HFF-Myc (cell line): ENCODE measurements at regions not wholly inside any gene's neighbourhood (a gene's known extent, or its start where the extent isn't known, plus 50 kb on each side); places are given as distances from the start of the nearest gene placed in this dataset.

Experiments used
- DNase-seq: peaks from one replicate; pipeline ENCODE4 v3.0.0-alpha.2; 2011; ENCODE audit warnings: low read depth; ENCODE audit errors: extremely low read depth
- H3K4me3 ChIP-seq: replicated peaks from 2 replicates; pipeline ENCODE4 v1.5.1; 2011; ENCODE audit warnings: low read depth, mild to moderate bottlenecking, control low read depth, low read length
- CTCF ChIP-seq: IDR thresholded peaks from 2 replicates; pipeline ENCODE4 v1.5.1; 2012; ENCODE audit warnings: mild to moderate bottlenecking, low read depth, low read length, control low read depth; ENCODE audit errors: missing control alignments

DNA sequence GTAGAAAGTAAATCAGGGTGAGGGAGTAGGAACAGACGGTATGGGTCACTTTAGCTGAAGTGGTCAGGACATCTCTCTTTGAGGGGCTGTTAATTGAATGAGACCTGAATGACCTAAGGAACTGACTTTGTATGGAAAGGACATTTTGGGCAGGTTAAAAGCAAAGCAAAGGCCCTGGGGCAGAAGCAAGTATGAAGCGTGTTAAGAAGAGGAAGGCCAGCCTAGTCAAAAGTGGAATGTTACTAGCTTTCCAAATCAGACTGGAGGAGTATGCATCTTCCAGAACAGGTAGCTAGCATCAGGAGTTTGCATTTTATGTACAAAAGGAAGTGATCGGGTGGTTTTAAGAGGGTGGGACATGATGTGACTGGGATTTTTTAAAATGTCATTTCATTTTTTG lies 70.9 kb upstream of the PCGF5 start:
- no peak for TF ChIP-seq CTCF
- no peak for DNase-seq
- no peak overlapping the region for H3K4me3 ChIP-seq

DNA sequence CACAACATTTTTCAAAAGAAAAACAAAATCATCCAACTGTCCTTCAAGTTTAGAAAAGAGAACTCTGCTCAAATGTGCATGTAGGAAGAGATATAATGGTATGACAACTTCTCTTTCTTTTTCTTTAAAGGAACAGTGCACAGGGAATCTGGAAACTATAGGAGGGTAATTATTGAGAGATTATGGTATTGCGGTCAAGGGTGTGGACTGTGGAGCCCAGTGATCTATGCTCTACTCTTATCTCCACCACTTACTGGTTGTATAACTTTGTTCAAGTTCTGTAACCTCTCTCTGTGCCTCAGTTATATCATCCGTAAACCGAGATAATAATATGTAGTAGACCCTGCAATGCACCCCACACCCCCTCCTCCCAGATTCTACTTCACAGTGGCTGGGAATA lies 69.8 kb upstream of the PCGF5 start:
- no peak overlapping the region for H3K4me3 ChIP-seq
- DNase-seq, result no peak
- no peak for TF ChIP-seq CTCF

DNA sequence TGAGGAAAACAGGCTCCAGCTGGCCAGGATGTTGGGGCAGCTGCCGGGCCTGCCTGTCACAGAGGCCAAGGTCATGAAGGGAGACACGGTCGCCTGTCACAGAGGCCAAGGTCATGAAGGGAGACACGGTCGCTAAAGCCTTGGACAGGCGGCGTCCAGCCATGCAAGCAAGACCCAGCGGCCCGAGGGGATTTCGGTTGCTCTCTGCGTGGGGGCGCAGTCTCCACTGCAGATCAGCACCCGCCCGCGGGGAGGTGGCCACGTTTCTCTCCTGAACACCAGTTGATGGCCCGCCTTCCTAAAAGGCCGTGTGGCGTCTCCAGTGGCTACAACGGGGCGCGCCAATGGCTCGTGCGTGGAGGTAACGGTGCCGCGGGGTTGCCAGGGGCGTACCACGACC lies 67.0 kb upstream of the PCGF5 start:
- no peak for DNase-seq
- H3K4me3 ChIP-seq, result no peak overlapping the region
- no peak for TF ChIP-seq CTCF

DNA sequence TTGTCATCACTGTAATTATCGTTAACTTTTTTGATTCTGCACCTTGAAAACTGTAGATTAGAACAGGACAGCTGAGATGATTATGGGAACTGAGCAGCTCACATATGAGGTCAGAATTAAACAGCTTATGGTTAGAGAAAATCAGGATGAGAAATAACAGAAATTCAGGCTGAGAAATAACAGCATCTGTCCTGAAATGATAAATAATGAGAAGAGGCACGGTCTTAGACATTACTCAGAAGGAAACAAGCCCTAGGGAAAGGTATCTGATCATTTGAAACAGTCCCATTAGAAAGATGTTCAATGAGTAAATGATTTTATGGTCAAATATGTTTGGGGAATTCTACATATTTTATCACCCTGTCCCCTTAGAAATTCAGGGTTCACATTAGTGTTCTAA lies 65.6 kb upstream of the PCGF5 start:
- TF ChIP-seq CTCF, result no peak
- no peak overlapping the region for H3K4me3 ChIP-seq
- DNase-seq, result no peak

GRCh38 chr10:91156196-91156595 lies 64.3 kb upstream of the PCGF5 start:
- no peak for DNase-seq
- no peak for TF ChIP-seq CTCF
- H3K4me3 ChIP-seq, result no peak overlapping the region

DNA sequence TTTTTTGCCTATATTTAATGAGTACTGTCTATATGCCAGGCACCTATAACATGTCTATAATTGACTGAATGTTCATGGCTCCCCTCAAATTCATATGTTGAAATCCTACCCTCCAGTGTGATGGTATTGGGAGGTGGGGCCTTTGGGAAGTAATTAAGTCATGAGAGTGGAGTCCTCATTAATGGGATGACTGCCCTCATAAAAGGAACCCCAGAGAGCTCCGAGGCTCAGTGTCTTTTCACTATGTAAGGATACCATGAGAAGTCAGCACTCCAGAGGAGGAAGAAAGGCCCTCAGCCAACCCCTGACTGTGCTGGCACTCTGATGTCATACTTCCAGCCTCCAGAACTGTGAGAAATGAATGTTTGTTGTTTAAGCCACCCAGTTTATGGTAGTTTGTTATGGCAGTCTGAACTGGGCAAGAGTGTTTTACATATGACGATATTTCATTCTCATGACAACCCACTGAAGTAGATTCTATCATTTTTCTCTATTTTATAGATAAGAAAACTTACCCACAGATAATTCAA lies 61.1 kb upstream of the PCGF5 start:
- H3K4me3 ChIP-seq, result no peak overlapping the region
- no peak for TF ChIP-seq CTCF

GRCh38 chr10:91162050-91162494 lies 58.4 kb upstream of the PCGF5 start:
- DNase-seq, result no peak
- no peak for TF ChIP-seq CTCF
- peak overlapping the region; percentile 63 for H3K4me3 ChIP-seq

More for the DNA sequence above, 61.1 kb upstream of the PCGF5 start:
- no peak for DNase-seq
